Activated naive CD4-positive, alpha-beta T cell treated with anti-CD3 and anti-CD28 coated beads for 36 hours (primary cell): ENCODE measurements at regions not wholly inside any gene's neighbourhood (a gene's known extent, or its start where the extent isn't known, plus 50 kb on each side); places are given as distances from the start of the nearest gene placed in this dataset.

ENCODE experiments used
- CTCF ChIA-PET: fragments of 350-600 bp; sonication (Branson Sonifier 250); formaldehyde crosslinking; loops from one replicate; lab custom pipeline; 2021; ENCODE audit warnings: antibody characterized with exemption; lab: Charles Lee
- DNase-seq: peaks from one replicate; pipeline ENCODE4 v3.0.0-alpha.2; 2020
- H3K27ac Mint-ChIP-seq: one replicate; pipeline ENCODE4 v1.8.0; 2021; ENCODE audit warnings: mild to moderate bottlenecking, mixed read lengths
- H3K27me3 Mint-ChIP-seq: one replicate; pipeline ENCODE4 v1.8.0; 2021; ENCODE audit warnings: low read depth, mixed read lengths
- H3K36me3 Mint-ChIP-seq: one replicate; pipeline ENCODE4 v1.8.0; 2021; ENCODE audit warnings: low read depth, mixed read lengths
- H3K4me1 Mint-ChIP-seq: one replicate; pipeline ENCODE4 v1.8.0; 2021; ENCODE audit warnings: low read depth, mixed read lengths
- H3K4me3 Mint-ChIP-seq: one replicate; pipeline ENCODE4 v1.8.0; 2021; ENCODE audit warnings: mild to moderate bottlenecking, moderate library complexity, mixed read lengths
- H3K9me3 Mint-ChIP-seq: one replicate; pipeline ENCODE4 v1.8.0; 2021; ENCODE audit warnings: mixed read lengths
- intact Hi-C: fragments of 100-400 bp; cut with micrococcal nuclease; formaldehyde crosslinking; loops from one replicate; pipeline ENCODE4 v1.15.1; 2023

- H3K27me3 Mint-ChIP-seq = no peaks in the 10 kb centered on the region
- H3K4me3 Mint-ChIP-seq = no peak overlapping the region
- no peaks in the 10 kb centered on the region for H3K9me3 Mint-ChIP-seq
- CTCF ChIA-PET = no interaction called here
- intact Hi-C loops = no loop called here
- no peaks in the 10 kb centered on the region for H3K4me1 Mint-ChIP-seq
- no peak overlapping the region for H3K27ac Mint-ChIP-seq
- no peaks in the 10 kb centered on the region for H3K36me3 Mint-ChIP-seq
- no peak for DNase-seq
Measured at GRCh38 chr9:108109927-108110690, 620.5 kb upstream of the KLF4 start.

- no peaks in the 10 kb centered on the region for H3K27me3 Mint-ChIP-seq
- CTCF ChIA-PET = no interaction called here
- no peak overlapping the region for H3K4me3 Mint-ChIP-seq
- DNase-seq = no peak
- no peaks in the 10 kb centered on the region for H3K36me3 Mint-ChIP-seq
- H3K4me1 Mint-ChIP-seq = no peaks in the 10 kb centered on the region
- H3K9me3 Mint-ChIP-seq = no peaks in the 10 kb centered on the region
- intact Hi-C loops = no loop called here
- H3K27ac Mint-ChIP-seq = no peak overlapping the region
Measured at GRCh38 chr9:108108852-108109448, 619.4 kb upstream of the KLF4 start.

GRCh38 chr9:108108280-108108851, 618.8 kb upstream of the KLF4 start:
- CTCF ChIA-PET = no interaction called here
- H3K4me1 Mint-ChIP-seq = no peaks in the 10 kb centered on the region
- H3K9me3 Mint-ChIP-seq = no peaks in the 10 kb centered on the region
- H3K27ac Mint-ChIP-seq = no peak overlapping the region
- DNase-seq = no peak
- H3K4me3 Mint-ChIP-seq = no peak overlapping the region
- H3K27me3 Mint-ChIP-seq = no peaks in the 10 kb centered on the region
- H3K36me3 Mint-ChIP-seq = no peaks in the 10 kb centered on the region
- intact Hi-C loops = no loop called here

GRCh38 chr9:108105885-108106284, 616.3 kb upstream of the KLF4 start:
- intact Hi-C loops = no loop called here
- H3K36me3 Mint-ChIP-seq = no peaks in the 10 kb centered on the region
- H3K27me3 Mint-ChIP-seq = no peaks in the 10 kb centered on the region
- no peaks in the 10 kb centered on the region for H3K9me3 Mint-ChIP-seq
- no peak overlapping the region for H3K27ac Mint-ChIP-seq
- no peak for DNase-seq
- no peak overlapping the region for H3K4me3 Mint-ChIP-seq
- H3K4me1 Mint-ChIP-seq = no peaks in the 10 kb centered on the region
- CTCF ChIA-PET = no interaction called here

GRCh38 chr9:108104991-108105390, 615.4 kb upstream of the KLF4 start:
- DNase-seq = no peak
- no peaks in the 10 kb centered on the region for H3K9me3 Mint-ChIP-seq
- H3K4me1 Mint-ChIP-seq = no peaks in the 10 kb centered on the region
- H3K4me3 Mint-ChIP-seq = no peak overlapping the region
- no peaks in the 10 kb centered on the region for H3K36me3 Mint-ChIP-seq
- H3K27ac Mint-ChIP-seq = no peak overlapping the region
- intact Hi-C loops = no loop called here
- peaks cover 2% of the 10 kb centered on the region for H3K27me3 Mint-ChIP-seq
- CTCF ChIA-PET = no interaction called here

GRCh38 chr9:108103046-108103693, 613.6 kb upstream of the KLF4 start:
- intact Hi-C loops = no loop called here
- Mint-ChIP-seq H3K4me3 (no peak overlapping the region), H3K9me3 (no peaks in the 10 kb centered on the region), H3K4me1 (no peaks in the 10 kb centered on the region), H3K27me3 (peaks cover 2% of the 10 kb centered on the region), H3K27ac (no peak overlapping the region), H3K36me3 (no peaks in the 10 kb centered on the region)
- no peak for DNase-seq
- CTCF ChIA-PET = no interaction called here

- H3K9me3 Mint-ChIP-seq = no peaks in the 10 kb centered on the region
- no peaks in the 10 kb centered on the region for H3K4me1 Mint-ChIP-seq
- intact Hi-C loops = no loop called here
- DNase-seq = no peak
- H3K27me3 Mint-ChIP-seq = peaks cover 2% of the 10 kb centered on the region
- H3K4me3 Mint-ChIP-seq = no peak overlapping the region
- H3K27ac Mint-ChIP-seq = no peak overlapping the region
- CTCF ChIA-PET = interaction anchor here (0.6 kb wide), 1 partner anchor 462 kb away, joined by 5 read pairs; no protein-coding TSS in a partner anchor
- no peaks in the 10 kb centered on the region for H3K36me3 Mint-ChIP-seq
Measured at GRCh38 chr9:108101410-108101809, 611.8 kb upstream of the KLF4 start.

GRCh38 chr9:108100571-108100970, 611.0 kb upstream of the KLF4 start:
- intact Hi-C loops = no loop called here
- Mint-ChIP-seq H3K27ac (no peak overlapping the region), H3K4me1 (no peaks in the 10 kb centered on the region), H3K4me3 (no peak overlapping the region), H3K27me3 (peaks cover 2% of the 10 kb centered on the region), H3K9me3 (no peaks in the 10 kb centered on the region), H3K36me3 (no peaks in the 10 kb centered on the region)
- no peak for DNase-seq
- CTCF ChIA-PET = interaction anchor here (0.6 kb wide), 1 partner anchor 463 kb away, joined by 5 read pairs; no protein-coding TSS in a partner anchor

- CTCF ChIA-PET = no interaction called here
- Mint-ChIP-seq H3K4me3 (no peak overlapping the region), H3K36me3 (no peaks in the 10 kb centered on the region), H3K27ac (no peak overlapping the region), H3K9me3 (no peaks in the 10 kb centered on the region), H3K4me1 (no peaks in the 10 kb centered on the region), H3K27me3 (peaks cover 2% of the 10 kb centered on the region)
- intact Hi-C loops = no loop called here
- DNase-seq = no peak
Measured at GRCh38 chr9:108099854-108100253, 610.3 kb upstream of the KLF4 start.

GRCh38 chr9:108095496-108095895, 605.9 kb upstream of the KLF4 start:
- no peak overlapping the region for H3K4me3 Mint-ChIP-seq
- no peaks in the 10 kb centered on the region for H3K36me3 Mint-ChIP-seq
- no peaks in the 10 kb centered on the region for H3K4me1 Mint-ChIP-seq
- no peak for DNase-seq
- H3K27me3 Mint-ChIP-seq = no peaks in the 10 kb centered on the region
- H3K27ac Mint-ChIP-seq = no peak overlapping the region
- peaks cover 4% of the 10 kb centered on the region for H3K9me3 Mint-ChIP-seq
- CTCF ChIA-PET = no interaction called here
- intact Hi-C loops = no loop called here

GRCh38 chr9:108094676-108094993, 605.1 kb upstream of the KLF4 start:
- intact Hi-C loops = no loop called here
- CTCF ChIA-PET = no interaction called here

GRCh38 chr9:108093773-108094675, 604.5 kb upstream of the KLF4 start:
- CTCF ChIA-PET = no interaction called here
- no peak for DNase-seq
- H3K9me3 Mint-ChIP-seq = peaks cover 4% of the 10 kb centered on the region
- intact Hi-C loops = no loop called here
- no peaks in the 10 kb centered on the region for H3K27me3 Mint-ChIP-seq
- H3K36me3 Mint-ChIP-seq = no peaks in the 10 kb centered on the region
- no peak overlapping the region for H3K4me3 Mint-ChIP-seq
- no peaks in the 10 kb centered on the region for H3K4me1 Mint-ChIP-seq
- H3K27ac Mint-ChIP-seq = no peak overlapping the region

More at GRCh38 chr9:108094676-108094993, 605.1 kb upstream of the KLF4 start:
- DNase-seq = no peak
- Mint-ChIP-seq H3K4me3 (no peak overlapping the region), H3K4me1 (no peaks in the 10 kb centered on the region), H3K9me3 (peaks cover 4% of the 10 kb centered on the region), H3K27me3 (no peaks in the 10 kb centered on the region), H3K36me3 (no peaks in the 10 kb centered on the region), H3K27ac (no peak overlapping the region)
